GM13977 (cell line): ENCODE measurements at regions not wholly inside any gene's neighbourhood (a gene's known extent, or its start where the extent isn't known, plus 50 kb on each side); places are given as distances from the start of the nearest gene placed in this dataset.

Experiments used
- DNase-seq: peaks from one replicate; pipeline ENCODE4 v3.0.0; 2012; ENCODE audit warnings: low spot score
- CTCF ChIP-seq: IDR thresholded peaks from 2 replicates; pipeline ENCODE4 v1.5.1; 2012; ENCODE audit warnings: mild to moderate bottlenecking, control low read depth; ENCODE audit not compliant: insufficient read depth; ENCODE audit errors: extremely low read depth, missing control alignments
- in situ Hi-C: fragments of 300-500 bp; cut with MboI; formaldehyde crosslinking; loops from one replicate; pipeline ENCODE4 v1.12.0; 2022; ENCODE audit warnings: low sequenced_read_pairs, low pct_unique_long_range_greater_than_20kb, mixed read lengths, inconsistent platforms; ENCODE audit not compliant: unreplicated experiment

- in situ Hi-C loops = no loop called here
- no peak for TF ChIP-seq CTCF
- no peak for DNase-seq
Observed at GRCh38 chr10:29881336-29881771, 178.0 kb downstream of the JCAD start.

- TF ChIP-seq CTCF = no peak
- in situ Hi-C loops = no loop called here
Observed at GRCh38 chr10:29880856-29881255, 178.5 kb downstream of the JCAD start.

GRCh38 chr10:29879862-29880261 lies 179.5 kb downstream of the JCAD start:
- no peak for DNase-seq
- in situ Hi-C loops = no loop called here
- no peak for TF ChIP-seq CTCF

More at GRCh38 chr10:29880856-29881255, 178.5 kb downstream of the JCAD start:
- no peak for DNase-seq

- no peak for TF ChIP-seq CTCF
- no peak for DNase-seq
- in situ Hi-C loops = no loop called here
Observed at GRCh38 chr10:29878492-29878891, 180.9 kb downstream of the JCAD start.

GRCh38 chr10:29877793-29878491 lies 181.4 kb downstream of the JCAD start:
- in situ Hi-C loops = no loop called here

GRCh38 chr10:29876008-29876555 lies 183.3 kb downstream of the JCAD start:
- in situ Hi-C loops = no loop called here
- TF ChIP-seq CTCF = no peak

More at GRCh38 chr10:29877793-29878491, 181.4 kb downstream of the JCAD start:
- no peak for TF ChIP-seq CTCF
- DNase-seq = no peak

More at GRCh38 chr10:29876008-29876555, 183.3 kb downstream of the JCAD start:
- DNase-seq = no peak
